GM23248 (cell line): ENCODE measurements at regions not wholly inside any gene's neighbourhood (a gene's known extent, or its start where the extent isn't known, plus 50 kb on each side); places are given as distances from the start of the nearest gene placed in this dataset.
"Not testable (repeated sequence)": the region's sequence is repeated elsewhere in the genome, so short reads cannot be mapped to it uniquely, and the experiment has no call there.

Experiments used
- EZH2 ChIP-seq: fragments of 200-600 bp; sonication (generic); IDR thresholded peaks from 2 replicates; pipeline ENCODE4 v1.6.1; 2018; ENCODE audit warnings: antibody characterized with exemption, mild to moderate bottlenecking; ENCODE audit not compliant: insufficient read depth, poor library complexity, severe bottlenecking
- EZH2phosphoT487 ChIP-seq: fragments of 200-600 bp; sonication (generic); IDR thresholded peaks from 2 replicates; pipeline ENCODE4 v1.6.1; 2018; ENCODE audit warnings: antibody characterized with exemption, moderate library complexity, mild to moderate bottlenecking, low read depth; ENCODE audit not compliant: insufficient read depth

DNA sequence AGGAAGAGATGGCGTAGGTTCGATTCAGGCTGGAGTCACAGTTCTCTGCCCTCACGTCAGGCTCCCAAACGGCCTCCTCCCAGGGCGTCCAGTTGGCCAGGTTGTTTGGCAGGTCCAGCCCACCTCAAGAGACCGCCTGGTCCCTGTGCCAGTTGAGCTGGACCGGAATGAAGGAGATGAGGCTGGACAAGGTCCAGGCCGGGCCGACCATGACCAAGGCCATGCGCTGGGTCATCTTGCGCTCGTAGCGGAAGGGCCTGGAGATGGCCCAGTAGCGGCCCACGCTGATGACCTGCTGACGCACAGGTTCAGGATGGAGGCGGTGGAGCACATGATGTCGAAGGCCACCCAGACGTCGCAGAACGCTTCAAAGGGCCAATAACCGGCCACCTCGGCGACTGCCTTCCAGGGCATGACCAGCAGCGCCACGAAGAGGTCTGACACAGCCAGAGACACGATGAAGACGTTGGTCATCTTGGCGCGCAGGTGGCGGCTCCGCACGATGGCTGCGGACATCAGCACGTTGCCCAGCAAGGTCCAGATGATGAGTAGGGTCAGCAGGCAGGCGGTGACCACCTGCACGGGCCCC is 919.5 kb downstream of the RPIA start:
- TF ChIP-seq EZH2phosphoT487, EZH2: not testable (repeated sequence)
